GM12874 (cell line): ENCODE measurements at regions not wholly inside any gene's neighbourhood (a gene's known extent, or its start where the extent isn't known, plus 50 kb on each side); places are given as distances from the start of the nearest gene placed in this dataset.

ENCODE experiments used
- CTCF ChIP-seq: IDR thresholded peaks from 2 replicates; pipeline ENCODE4 v1.5.1; 2011; ENCODE audit warnings: low read depth, mild to moderate bottlenecking, control low read depth, low read length, moderate library complexity; ENCODE audit not compliant: insufficient read depth

DNA sequence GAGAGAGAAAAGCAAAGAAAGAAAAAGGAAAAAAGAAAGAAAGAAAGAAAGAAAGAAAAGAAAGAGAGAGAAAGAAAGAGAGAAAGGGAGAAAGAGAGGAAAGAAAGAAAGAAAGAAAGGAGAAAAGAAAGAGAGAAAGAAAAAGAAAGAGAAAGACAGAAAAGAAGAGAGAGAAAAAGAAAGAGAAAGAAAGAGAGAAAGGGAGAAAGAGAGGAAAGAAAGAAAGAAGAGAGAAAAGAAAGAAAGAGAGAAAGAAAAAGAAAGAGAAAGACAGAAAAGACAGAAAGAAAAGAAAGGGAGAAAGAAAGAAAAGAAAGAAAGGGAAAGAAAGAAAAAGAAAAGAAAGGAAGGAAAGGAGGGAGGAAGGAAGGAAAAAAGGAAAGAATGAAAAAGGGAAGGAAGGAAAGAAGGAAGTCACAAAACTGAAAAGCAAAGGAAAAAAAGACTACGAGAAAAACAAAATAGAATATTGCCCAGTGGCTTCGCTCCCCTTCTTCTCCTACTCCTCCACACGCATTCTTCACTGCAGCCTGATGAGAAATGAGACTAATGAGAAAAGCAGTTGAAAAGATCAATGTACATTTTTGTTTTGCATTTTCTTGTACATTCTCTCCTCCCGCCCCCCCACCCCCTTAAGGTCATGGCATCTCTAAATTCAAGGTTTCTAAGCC is 170.0 kb downstream of the SOD2 start:
- TF ChIP-seq CTCF: no peak

DNA sequence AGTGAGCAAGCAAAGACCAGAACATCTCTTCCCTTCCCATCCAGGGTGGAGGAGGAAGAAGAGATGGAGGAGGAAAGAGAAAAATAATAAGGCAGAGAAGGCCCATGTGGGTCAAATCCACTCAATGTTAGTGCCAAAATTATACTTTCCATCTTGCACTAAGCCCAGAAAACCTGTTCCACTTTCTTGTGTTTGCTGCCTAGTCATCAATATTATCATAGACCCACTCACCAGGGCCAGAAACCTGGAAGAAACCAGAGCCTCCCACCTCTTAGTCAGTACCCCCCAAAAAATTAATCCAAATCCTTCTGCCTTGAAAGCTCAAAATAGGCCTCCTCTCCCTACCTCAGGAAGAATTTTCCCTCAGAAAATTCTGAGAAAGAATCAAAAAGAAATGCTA is 171.1 kb downstream of the SOD2 start:
- TF ChIP-seq CTCF: no peak

- no peak for TF ChIP-seq CTCF
Measured at GRCh38 chr6:159520002-159520401, 173.0 kb downstream of the SOD2 start.

- TF ChIP-seq CTCF: no peak
Measured at GRCh38 chr6:159513914-159514313, 179.1 kb downstream of the SOD2 start.

- TF ChIP-seq CTCF: no peak
Measured at GRCh38 chr6:159513074-159513720, 179.8 kb downstream of the SOD2 start.

GRCh38 chr6:159512571-159512970 is 180.5 kb downstream of the SOD2 start:
- TF ChIP-seq CTCF: no peak

DNA sequence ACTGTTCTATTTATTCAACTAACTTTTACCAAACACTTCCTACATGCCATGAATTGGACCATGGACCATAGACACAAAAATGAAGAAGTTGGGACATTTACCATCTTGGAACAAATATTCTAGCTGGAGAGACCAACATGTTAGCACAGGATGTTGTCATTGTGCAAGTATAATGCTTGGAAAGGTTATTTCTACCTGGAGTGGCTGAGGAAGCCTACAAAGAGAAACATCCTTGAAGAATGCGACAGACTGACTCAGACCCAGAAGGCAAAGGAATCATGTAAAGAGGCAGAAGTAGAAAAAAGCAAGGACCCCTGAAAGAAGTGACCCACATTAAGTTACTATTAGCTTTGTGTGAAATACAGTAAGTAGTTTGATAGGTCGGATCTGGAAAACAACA is 180.9 kb downstream of the SOD2 start:
- TF ChIP-seq CTCF: no peak

DNA sequence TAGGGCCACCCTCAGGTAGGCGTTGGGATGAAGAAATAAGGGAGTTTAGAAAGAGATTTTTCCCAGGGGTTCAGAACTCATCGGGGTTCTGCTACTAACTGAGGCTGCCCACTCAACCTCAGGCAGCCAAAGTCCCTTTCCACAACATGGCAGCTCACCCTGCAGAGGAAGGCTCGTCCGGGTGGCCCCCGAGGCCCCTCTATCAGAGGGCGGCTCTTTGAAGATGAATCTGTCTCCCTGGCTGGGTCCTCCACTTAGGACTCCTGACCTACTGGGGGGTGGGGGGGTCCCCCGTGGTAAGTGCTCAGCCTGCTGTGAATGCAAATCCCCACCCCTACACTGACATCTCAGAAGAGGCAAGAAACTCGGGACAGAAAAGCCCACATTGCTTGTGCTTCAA is 182.9 kb downstream of the SOD2 start:
- no peak for TF ChIP-seq CTCF
